Renal pelvis (tissue), 1 donor: ENCODE measurements at regions not wholly inside any gene's neighbourhood (a gene's known extent, or its start where the extent isn't known, plus 50 kb on each side); places are given as distances from the start of the nearest gene placed in this dataset.

Experiments used
- DNase-seq: peaks from one replicate; pipeline ENCODE4 v3.0.0-alpha.2; 2013

DNA sequence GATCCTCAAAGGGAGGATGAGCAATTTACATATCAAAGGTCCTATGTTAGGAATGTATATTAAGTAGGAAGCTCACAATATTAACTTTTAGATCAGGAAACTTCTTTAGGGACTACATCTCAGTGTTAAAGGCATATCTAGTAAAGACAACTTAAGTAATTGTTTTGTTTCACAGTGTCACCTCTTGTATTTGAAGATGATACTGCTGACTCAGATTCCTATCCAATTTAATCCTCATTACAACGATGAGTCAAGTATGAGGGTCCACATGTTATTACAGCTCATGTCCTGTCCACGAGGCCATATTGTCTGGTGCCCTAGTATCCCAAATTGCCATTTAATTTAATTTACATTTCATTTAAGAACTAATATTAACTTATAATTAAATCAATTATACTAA lies 523.9 kb downstream of the CCDC85A start:
- no peak for DNase-seq

DNA sequence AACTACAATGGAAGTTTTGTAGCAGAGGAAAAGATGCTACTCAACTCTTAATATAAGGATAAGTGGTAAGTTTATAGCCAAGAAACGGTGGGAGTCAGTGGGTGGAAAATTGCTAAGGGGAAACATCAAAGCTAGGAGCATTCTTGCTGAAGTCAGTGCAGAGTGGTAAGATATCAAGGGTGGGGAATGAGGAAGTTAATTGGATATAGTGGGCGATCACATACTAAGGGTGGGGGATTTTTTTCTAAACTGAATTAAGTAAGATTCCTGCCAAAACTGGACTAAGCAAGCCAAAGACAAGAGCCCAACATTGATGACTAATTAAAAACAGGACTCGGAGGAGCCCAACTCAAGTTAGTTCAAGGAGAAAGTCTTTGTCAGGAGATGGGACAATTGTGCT lies 525.4 kb downstream of the CCDC85A start:
- DNase-seq = no peak

GRCh38 chr2:56713161-56713676 lies 529.4 kb downstream of the CCDC85A start:
- no peak for DNase-seq

GRCh38 chr2:56713978-56714377 lies 530.2 kb downstream of the CCDC85A start:
- no peak for DNase-seq

DNA sequence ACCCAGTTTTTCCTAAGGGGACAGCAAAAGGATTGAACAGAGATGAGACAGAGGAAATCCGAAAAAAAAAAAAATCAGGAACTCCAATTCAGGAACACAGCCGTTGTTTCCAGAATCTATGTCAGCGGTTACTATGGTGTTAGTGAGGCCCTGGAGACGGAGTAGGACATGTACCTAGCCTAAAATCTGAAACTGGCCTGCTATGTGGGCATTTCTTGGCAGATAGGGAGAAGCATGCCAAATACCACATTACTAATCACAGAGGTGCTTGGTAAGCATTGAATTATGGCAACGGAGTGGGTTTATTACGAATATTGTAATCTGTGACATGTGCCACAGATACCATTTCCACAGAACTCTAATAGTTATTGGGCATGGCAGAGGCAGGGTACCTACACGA lies 530.6 kb downstream of the CCDC85A start:
- DNase-seq = no peak

DNA sequence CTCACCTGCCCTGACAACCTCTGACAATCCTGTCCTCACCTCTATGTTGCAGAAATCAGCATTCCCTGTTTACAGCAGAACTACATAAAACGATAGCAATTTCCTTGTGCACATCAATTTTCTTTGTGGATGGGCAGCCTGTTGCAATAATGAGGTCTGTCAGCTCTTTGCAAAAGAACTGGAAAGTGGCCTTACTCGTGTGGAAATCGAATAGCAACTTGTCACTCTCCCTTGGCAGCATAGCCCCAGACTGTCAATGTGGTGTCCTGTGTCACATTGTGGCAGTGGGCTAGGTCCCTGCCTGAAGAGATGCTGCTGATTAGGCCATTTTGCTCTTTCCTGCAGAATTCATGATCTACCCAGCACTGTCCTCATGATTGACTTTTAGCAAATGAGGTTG lies 531.9 kb downstream of the CCDC85A start:
- no peak for DNase-seq

GRCh38 chr2:56718413-56718812 lies 534.6 kb downstream of the CCDC85A start:
- no peak for DNase-seq

GRCh38 chr2:56729212-56729611 lies 545.4 kb downstream of the CCDC85A start:
- DNase-seq = no peak

DNA sequence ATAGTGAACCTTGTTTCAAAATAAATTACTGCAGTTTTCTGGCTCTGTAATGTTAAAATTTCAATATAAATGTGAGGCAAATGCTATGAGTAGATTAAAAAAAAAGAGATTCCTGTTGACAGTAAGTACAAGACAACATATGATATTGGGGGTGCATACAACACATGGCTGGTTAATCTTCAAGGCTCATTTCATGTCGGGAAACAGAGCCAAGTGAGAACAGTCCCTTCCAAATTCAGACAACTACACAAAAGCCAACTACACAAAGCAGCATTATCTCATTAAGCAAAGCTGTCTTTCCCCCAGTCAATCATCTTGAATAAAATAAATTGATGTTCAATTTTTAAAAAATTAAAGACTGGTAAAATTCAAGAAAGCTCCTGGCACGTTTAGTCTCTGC lies 549.2 kb downstream of the CCDC85A start:
- DNase-seq = no peak

DNA sequence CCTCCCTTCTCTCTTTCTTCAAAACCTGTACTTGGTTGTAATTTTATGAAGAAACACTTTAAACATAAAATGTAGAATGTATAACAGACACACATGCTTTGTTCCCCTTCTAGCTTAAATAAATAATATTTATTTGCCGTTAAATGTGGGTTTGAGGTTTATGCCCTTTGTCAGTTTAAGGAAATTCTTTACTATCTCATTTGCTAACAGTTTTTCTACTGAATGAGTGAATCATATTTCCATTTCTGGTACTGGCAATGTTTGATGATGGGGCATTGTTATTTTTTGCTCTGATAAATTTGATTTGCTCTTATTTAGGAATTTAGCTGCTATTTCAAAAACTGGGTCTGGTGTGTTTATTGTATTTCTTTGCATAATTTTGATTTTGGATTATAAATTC lies 555.6 kb downstream of the CCDC85A start:
- DNase-seq = no peak

GRCh38 chr2:56741601-56742102 lies 557.9 kb downstream of the CCDC85A start:
- DNase-seq = no peak

DNA sequence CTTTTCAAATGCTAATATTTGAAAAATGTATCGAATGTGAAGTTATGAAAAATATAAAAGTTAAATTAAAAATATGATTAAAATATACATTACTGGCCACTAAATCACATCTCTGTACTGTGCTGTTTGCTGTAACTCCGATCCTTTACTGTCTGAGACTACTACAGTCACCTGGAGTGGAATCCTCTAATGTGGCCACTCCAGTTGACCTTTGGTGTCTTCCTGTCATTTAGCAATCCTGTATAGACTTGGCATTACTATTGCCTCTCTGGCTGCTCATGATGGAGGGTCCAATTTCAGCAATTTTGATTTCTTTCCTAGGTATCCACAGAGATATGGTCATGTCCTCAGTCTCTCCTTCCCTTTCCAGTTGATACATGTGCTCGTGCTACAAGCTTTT lies 560.0 kb downstream of the CCDC85A start:
- DNase-seq = no peak

DNA sequence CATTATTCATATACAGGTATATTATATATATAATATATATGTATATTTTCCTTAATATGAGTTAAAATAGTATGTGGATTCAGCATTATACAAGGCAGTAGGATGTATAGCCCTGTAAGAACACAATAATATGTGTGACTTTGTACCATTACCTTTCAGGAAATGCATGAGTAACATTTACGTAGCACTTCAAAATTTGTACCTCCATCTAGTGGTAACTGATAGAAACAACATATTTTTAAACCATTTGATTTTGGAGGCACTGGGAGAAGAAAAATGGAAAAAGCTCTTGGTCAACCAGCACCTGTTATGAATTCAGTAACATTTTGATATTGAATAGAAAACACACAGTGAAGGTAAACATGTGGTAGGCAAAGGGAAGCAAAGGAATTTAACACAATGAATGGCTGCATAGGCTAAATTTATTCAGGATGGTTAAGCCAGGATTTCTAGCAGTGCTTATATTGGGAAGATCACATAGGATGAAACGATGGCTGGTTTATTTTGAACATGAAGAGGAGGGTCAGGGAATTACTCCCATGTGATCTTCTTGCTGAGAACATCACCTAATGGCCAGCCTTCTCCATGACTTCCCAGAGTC lies 565.5 kb downstream of the CCDC85A start:
- peak; percentile 20 for DNase-seq

- no peak for DNase-seq
Observed at GRCh38 chr2:56753182-56753581, 569.4 kb downstream of the CCDC85A start.

GRCh38 chr2:56754066-56754615 lies 570.4 kb downstream of the CCDC85A start:
- DNase-seq = no peak

DNA sequence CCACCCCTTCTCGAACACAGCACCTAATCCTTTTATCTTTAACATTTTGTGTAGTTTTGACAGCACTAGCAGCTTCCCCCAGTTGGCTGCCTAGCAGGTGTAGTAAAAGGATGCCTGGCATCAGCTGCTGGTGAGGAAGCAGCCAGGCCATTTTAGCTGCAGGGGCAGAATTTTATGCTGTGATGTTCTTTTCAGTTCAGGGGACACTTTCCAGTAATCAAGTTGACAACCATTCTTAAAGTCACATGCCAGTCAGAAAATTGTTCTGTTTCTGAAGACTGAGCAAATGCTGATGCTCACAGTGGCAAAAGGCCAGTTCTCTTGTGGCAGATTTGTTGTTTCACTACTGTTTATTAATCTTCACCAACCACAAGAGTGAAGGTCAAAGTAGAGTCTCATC lies 570.8 kb downstream of the CCDC85A start:
- no peak for DNase-seq

GRCh38 chr2:56757884-56758545 lies 574.2 kb downstream of the CCDC85A start:
- DNase-seq = no peak

DNA sequence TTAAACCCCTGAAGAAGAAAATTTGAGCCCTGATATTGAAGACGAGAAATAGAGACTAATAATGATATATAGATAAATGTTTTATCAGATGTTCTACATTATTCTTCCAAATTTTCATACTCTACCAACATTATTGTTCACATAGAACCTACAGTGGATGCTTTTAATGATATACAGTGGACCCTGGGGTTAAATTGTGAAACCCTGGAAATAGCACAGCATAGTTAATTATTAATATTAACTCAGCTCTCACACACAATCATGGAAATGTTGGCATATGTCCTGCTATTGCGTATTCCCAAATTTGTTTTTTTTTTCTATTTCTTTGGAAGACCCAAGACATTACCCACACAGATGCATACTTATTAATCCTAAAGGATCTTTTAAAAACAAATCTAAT lies 579.9 kb downstream of the CCDC85A start:
- no peak for DNase-seq

DNA sequence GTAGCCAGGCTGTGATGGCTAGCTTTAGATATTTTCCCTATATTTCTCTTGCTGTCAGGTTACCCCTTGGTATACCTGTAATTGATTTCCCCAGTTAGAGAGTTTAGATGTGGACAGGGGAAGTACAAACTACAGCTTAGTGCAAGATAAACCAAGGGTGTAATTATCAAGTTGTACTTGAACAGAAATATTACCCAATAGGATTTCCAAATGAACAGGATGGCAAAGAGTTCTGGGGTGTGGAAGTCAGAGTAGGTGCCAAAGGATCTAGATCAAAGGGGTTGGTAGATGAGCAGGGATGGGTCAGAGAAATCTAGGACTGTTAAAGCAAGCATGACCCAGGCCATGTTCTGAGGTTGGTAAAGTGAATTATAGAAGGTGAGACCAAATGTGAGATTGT lies 585.2 kb downstream of the CCDC85A start:
- no peak for DNase-seq

- no peak for DNase-seq
Observed at GRCh38 chr2:56770490-56770889, 586.7 kb downstream of the CCDC85A start.

GRCh38 chr2:56784046-56784445 lies 600.3 kb downstream of the CCDC85A start:
- DNase-seq = no peak

DNA sequence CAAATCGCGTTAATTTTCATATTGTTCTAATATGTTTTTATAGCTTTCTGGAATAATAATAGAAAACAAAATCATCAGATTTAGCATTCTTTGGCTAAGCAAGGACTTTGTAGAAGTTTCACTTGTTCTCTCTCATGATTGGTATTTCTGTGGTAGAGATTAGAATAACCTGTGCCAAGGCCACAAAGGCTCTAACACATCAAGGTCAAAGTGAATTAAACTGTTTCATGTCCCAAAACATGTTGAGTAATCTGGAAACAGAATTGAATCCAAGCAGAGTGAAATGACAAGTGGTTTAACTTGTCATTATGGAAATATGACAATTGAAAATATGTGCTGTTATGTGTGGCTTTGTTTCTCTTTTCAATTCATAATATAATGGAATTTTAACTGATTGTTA lies 617.4 kb downstream of the CCDC85A start:
- no peak for DNase-seq

GRCh38 chr2:56801770-56802169 lies 618.0 kb downstream of the CCDC85A start:
- no peak for DNase-seq
